NOMO-1 (cell line): ENCODE measurements at regions not wholly inside any gene's neighbourhood (a gene's known extent, or its start where the extent isn't known, plus 50 kb on each side); places are given as distances from the start of the nearest gene placed in this dataset.
"Not testable (repeated sequence)": the region's sequence is repeated elsewhere in the genome, so short reads cannot be mapped to it uniquely, and the experiment has no call there.

Source experiments
- DNase-seq, 2 experiments: peaks; one replicate each; lab custom pipeline; 2025; ENCODE audit not compliant: unreplicated experiment in 2 of 2; lab: John Stamatoyannopoulos, UW

DNA sequence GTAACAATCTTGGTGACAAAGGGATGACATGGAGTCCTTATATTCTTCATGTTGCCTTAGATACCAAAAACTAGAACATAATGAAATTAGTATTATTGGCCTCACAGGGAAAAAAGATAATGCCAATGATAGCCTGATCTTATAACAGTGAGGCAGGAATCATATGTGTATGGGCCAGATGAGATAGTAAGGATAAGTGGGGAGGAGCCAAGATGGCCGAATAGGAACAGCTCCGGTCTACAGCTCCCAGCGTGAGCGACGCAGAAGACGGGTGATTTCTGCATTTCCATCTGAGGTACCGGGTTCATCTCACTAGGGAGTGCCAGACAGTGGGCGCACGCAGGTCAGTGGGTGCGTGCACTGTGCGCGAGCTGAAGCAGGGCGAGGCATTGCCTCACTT, 1543.4 kb downstream of the OLFM4 start:
- not testable (repeated sequence) for DNase-seq

DNA sequence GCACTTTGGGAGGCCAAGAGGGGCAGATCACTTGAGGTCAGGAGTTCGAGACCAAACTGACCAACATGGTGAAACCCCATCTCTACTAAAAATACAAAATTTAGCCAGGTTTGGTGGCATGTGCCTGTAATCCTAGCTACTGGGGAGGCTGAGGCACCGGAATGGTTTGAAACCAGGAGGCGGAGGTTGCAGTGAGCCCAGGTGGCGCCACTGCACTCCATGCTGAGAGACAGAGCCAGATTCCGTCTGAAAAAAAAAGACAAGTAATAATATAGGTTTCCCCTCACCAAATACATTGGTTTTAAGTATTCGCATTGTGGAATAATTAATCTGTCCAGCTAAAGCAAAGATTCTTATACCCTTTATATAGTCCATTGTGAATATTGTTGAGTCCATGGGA, 1544.6 kb downstream of the OLFM4 start:
- no peak for DNase-seq

DNA sequence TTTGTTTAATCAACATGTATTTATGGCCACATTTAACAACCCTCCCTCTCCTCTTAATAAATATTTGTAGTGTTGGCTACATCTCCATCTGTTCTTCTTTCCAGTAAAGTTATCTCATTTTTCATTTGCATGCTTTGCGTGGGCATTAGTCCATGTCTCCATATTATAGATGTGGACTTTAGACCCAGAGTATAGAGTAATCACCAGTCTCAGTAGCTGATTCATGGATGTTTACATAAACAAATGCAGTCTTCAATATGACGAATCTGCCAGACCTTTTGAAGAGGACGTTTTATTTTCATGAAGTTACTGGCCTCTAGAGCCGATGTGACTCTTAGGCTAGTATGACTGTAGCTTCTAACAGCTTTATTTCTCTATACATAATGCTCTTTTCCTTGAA, 1546.2 kb downstream of the OLFM4 start:
- DNase-seq = no peak

DNA sequence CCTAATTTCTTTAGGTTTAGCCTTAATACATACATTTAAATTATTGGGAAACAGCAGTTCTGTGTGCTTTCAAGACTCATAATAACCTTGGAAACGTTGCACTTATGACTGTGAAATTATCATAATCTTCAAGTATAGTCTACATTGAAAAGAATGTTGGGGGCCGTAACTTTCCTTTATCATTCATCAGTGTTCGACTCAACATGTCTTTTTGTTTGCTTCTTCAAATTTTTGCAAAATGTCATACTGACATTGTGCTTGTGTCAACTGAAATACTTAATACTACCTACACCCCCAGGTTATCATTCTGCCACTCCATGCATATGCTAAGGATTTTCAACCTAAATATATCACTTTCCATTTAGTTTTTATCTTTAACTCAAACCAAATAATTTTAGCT, 1562.9 kb downstream of the OLFM4 start:
- no peak for DNase-seq

DNA sequence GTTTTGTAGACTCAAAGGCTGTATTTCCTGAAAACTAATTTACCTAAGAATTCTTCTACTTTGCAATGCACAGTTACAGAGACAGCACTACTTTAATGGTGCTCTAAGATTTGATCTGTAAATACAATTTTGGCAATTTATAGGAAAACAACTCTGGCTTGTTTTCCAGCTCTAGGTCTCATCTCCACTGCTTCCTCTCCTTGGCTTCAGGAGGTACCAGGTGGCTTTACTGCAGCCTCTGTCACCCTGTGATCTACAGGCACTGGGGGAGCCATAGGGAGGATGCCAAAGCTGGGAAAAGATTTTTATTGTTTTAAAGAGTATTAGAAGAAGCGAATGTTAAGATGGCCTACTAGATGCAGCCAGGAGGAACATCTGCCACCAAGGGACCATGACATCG, 1563.6 kb downstream of the OLFM4 start:
- no peak for DNase-seq

DNA sequence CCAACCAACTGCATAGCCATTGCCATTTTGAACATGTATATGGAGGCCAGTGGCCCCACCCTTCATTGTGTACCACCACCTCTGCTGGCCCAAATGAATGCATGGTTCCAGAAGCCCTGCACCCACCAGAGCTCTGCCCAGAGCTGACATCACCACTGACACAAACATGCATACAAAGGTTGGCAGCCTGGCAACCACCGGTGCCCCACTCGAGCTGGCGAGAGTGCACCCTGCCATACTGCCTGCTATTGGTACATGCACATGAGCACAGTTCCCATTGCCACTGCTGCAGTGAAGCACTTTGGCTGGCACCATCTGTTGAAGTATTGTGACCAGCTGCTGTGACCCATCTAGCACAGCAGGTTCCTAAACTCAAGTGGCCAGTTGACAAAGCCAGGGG, 1564.9 kb downstream of the OLFM4 start:
- DNase-seq = no peak

DNA sequence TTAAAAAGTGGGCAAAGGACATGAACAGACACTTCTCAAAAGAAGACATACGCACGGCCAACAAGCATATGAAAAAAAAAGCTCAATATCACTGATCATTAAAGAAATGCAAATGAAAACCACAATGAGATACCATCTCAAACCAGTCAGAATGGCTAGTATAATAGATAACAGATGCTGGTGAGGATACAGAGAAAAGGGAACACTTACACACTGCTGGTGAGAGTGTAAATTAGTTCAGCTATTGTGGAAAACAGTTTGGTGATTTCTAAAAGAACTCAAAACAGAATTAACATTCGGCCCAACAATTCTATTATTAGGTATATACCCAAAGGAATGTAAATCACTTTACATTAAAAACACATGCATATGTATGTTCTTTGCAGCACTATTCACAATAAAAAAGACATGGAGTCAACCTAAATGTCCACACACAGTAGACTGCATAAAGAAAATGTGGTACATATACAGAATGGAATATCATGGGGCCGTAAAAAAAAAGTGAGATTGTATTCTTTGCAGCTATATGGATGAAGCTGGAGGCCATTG, 1569.0 kb downstream of the OLFM4 start:
- no peak for DNase-seq

DNA sequence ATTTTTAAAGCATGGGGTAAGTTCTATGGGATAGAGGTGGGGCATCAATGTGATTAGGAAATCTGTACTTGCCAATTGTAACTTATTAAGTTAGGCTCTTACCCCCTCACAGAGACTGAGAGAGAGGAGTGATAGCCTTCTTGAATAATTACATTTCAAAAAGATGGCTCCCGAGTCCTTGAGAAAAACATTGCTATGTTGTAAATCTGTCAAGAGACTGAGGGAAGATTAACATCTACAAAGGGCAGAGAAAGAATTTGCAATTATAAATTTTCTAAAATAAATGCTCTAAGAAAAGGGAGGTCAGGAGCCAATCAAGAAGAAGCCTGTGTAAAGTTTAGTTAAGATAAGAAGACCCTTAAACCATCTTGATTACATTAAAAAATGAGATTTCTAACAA, 1570.8 kb downstream of the OLFM4 start:
- DNase-seq = no peak

DNA sequence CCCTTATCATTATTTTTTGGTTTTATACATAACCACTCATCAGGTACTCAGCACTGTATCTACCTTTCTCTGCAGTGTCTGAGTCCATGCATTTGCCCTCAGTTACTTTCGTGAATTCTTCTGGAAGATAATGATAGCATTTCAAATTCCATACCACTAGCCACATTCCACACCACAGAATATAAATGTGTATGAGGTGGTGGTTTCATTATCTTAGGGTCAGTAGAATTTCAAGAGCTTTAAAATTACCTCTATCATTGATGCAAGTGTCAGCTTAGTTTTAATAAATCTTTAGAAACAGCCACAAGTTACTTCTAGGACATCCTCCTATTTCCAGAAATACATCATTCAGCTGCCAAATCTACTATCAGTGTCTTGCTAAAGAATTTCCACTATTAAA, 1578.3 kb downstream of the OLFM4 start:
- no peak for DNase-seq

DNA sequence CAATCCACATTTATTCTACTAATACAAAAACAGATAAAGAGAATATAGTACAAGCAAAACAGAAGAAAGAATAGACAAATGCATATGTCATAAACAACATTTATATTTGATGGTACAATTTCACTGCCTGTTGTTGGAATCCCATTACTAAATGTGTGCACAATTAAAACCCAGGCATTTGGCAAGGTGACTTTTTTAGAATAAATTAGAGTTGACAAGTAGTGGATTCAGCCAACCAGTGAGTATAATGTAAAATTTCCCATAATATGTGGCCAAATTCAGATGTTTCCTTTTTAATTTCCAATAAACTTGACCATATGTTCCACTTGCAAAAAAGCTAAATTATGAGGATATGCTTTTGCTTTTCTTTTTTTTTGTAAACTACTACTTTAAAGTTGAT, 1578.8 kb downstream of the OLFM4 start:
- DNase-seq = no peak

DNA sequence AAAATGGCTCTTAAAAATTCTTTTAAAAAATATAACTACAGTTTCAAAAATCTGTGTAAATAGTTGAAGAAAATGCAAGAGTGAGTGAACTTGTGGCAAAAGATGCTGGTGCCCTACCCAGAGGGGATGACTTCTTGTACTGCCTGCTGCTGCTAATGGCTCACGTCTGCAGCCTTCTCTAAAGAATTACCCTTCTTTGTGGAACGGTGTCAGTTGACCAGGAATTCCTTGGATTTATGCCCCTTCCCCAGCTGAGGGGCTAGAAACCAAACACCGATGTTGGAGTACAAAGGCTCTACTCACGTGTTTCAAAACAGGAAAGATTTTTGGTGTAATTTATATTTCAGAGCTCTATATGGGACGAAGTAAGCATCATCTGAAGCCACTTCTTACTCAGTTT, 1582.8 kb downstream of the OLFM4 start:
- DNase-seq = no peak

DNA sequence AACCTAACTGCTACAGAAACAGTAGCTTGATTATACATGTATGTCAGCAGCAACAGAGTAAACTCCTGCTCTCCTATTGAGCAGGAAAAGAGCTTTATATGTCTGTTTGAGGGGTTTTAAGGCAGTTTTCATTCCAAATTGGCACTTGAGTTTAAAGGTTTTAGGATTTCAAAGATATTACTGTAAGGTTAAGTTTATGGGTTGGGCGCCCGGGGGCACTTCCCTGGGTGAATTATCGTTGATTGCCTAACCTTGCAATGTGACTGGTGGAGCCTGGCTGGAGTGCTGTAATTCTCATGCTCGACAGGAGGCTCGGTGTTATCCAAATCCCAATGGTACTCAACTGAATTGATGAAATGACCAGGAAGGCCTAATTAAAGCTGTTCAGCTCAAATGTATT, 1586.1 kb downstream of the OLFM4 start:
- no peak for DNase-seq

DNA sequence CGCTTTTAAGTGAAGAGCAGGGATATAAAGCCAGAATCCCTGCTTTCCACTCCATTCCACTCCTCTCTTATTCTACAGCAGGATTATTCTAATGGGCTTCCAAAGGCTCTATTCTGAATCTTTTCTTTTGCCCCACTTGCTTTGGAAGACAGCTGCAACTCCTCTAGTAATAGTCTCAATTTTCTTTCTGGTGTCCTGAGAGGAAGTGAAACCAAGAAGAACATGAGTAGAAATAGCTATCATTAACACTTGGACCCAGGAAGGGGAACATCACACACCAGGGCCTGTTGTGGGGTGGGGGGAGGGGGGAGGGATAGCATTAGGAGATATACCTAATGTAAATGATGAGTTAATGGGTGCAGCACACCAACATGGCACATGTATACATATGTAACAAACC, 1597.9 kb downstream of the OLFM4 start:
- peak; percentile 24 to 65 for DNase-seq

DNA sequence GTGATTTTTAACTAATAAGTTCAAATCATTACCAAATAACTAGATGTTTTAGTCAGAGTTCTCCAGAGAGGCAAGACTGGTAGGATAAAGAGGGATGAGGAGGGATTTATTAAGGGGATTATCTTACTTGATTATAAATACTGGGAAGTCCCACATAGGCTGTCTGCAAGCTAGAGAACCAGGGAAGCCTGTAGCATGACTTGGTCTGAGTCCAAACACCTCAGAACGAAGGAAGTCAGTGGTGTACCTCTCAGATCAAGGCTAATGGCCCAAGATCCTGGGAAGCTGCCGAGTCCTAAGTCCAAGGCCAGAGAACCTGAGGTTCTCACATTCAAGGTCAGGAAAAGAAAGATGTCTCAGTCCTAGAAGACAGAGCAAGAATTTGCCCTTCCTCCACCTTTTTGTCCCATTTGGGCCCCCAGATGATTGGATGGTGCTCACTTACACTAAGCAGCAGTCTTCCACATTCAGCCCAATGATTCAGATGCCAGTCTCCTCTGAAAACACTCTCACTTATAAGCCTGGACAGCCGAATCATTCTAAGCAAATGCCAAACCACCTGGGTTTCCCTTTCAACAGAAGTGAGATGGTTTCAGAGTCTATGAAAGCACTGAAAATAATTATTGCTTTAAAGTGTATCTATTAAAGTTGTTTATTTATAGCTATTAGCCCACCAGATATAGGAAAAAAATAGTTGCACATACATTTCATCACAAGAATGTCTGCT, 1599.2 kb downstream of the OLFM4 start:
- DNase-seq = no peak

DNA sequence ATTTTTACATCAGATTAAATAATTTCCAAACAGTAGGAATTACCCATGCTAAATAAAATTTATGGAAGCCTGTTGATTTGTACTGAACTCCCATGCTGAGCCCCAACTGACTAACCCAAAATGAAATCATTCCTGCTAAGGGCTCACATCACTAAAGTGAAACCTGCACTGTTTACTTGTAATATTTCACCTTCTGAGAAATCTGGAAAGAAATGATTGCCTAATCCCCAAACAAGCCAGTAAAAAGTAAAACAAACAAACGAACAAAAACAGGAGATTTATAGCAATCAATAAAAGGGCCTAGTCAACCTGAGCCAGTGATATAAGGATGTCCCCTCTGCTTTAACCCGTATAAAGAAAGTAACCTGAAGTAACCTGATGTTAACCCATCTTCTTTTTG, 1599.8 kb downstream of the OLFM4 start:
- DNase-seq = no peak

DNA sequence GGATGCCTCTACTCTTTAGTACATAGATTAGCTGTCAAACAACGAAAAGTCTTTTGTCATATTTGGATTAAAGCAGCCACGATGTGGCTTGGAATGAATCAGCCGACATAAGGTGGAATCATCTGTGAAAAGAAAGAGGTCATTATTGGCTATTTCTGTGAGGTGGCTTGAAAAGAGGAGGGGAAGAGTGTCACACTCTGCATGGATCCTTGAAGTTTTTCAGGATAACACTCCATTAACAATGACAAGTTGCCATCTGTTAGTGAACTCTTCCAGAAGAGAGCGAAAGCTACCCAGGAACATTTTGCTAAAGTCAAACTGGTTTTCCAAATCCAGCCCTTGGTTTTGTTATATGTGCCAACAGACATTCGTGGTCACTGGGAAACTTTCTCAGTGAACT, 1604.8 kb downstream of the OLFM4 start:
- no peak for DNase-seq

DNA sequence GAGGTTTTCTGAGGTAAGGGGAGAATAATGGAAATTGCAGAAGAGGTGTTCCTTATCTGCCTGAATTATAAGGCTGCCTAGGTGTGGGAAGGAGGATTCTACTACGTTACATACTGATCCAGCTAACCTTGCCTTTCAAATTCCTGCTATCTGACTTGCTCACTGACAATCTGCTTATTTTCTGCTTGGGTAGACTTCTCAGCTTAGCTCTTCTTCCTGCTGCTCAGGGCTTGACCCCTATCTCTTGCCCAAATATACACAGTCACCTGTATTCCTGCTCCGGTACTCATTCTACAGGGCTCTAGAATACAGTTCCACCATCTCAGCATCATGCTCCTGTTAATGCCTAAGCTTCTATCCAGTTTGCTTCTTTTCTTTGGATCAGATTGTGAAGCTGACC, 1607.6 kb downstream of the OLFM4 start:
- no peak for DNase-seq

DNA sequence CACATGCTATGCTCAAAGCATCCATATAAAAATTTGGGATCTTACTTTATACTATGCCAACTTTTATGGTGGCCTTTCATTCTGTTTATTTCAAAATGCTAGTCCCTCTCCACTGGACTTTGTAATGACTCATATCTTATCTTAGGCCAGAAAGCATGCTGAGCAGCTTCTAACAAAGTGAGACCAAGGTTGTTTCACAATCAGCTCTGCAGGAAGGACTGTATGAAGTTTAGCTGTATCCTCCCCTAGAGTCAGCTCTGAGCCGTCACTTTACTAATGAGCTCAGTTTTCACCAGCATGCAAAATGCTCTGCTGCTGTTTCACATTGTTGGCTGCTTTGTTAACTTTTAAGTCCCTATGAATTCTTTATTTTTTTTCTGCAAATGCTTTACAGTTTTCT, 1608.8 kb downstream of the OLFM4 start:
- DNase-seq = peak; percentile 33 to 87

DNA sequence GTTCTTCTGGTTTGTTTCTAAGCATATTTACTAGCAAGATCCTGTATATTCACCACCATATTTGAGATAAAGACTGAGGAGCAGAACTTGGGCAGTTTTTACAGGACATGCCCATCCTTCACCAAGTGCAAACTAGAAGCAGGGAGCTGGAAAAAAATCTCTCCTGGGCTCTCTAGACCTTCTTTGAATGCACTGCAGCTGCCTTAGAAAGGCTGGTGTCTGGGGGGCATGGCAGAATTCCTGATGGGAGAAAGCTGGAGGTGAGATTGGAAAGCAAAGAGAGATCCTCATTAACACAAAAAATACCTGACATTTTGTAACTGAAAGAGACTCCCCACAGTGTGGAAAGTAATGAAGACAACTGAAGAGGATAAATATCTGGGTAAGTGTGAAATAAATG, 1612.1 kb downstream of the OLFM4 start:
- no peak for DNase-seq

DNA sequence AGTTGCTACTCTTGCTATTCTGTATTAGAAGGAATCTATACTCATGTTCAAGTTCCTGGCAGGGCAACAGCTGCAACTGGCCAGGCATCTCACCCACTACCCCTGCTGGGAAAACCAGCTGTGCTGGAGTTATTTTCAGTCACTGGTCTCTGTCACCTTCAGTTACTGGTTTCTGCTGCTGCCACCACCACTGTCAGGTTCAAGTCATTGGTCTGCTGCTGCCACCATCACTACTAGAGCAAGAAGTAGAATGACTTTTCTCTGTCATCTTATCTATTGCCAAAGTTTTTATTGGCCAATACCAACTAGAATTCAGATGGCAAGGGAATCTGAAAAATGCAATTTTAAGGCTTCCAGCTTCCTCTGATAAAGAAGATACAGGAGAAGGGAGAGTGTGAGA, 1615.2 kb downstream of the OLFM4 start:
- no peak for DNase-seq

DNA sequence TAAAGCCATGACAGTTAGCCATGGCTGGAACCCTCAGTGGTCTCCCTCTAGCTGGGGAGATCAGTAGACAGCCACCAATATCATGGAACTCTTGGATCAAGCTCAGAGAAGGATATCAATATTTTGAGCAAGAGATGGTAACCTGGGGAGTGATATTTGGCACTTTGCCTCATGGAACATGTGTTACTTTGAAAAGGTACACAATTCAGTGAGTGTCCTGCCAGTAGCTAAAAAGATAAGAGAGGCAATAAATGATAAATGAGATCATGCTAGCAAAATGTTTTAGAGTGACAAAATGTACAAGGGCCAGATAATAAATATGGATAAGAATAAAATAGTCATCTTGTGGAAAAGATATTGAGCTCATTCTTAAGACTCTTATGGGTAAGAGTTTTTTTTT, 1618.7 kb downstream of the OLFM4 start:
- no peak for DNase-seq

DNA sequence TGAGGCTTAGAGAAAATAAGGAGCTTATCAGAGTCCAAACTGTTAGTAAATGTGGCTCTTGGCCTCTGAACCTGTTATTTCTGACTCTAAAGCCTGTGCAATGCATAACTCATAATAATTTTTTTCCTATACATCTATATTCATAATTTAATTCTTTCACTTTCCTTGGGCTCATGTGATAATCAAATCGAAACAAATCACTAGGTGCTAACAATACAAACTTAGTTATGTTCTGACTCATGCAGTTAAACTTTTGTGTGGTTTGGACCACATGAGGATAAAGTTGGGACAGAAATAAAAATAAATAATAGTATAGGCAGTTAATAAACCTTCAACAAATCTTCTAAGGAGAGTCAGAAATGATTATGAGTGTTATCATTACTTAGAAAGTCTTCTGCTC, 1629.0 kb downstream of the OLFM4 start:
- DNase-seq = no peak

DNA sequence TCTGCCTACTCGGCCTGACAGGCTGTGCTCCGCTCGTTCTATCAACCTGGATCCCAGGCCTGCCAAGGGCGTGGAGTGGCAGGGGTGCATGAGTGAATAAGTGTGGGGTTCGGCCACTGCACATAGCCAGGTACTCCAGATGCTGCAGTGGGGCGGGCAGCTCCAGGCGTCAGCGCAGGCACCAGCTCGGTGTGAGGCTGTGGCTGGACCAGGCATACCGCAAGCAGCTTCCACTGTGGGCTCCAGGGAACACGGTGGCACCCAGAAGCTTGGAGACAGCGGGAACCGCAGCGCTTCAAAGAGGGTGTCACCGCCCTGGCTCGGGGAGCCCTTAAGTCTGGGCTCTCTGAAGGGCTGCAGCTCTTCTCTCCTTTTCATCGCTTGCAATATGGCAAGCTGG, 1630.2 kb downstream of the OLFM4 start:
- DNase-seq = no peak
